Activated naive CD4-positive, alpha-beta T cell treated with anti-CD3 and anti-CD28 coated beads for 36 hours (primary cell): ENCODE measurements at regions not wholly inside any gene's neighbourhood (a gene's known extent, or its start where the extent isn't known, plus 50 kb on each side); places are given as distances from the start of the nearest gene placed in this dataset.
"Not testable (repeated sequence)": the region's sequence is repeated elsewhere in the genome, so short reads cannot be mapped to it uniquely, and the experiment has no call there.

Experiments used
- CTCF ChIA-PET: fragments of 350-600 bp; sonication (Branson Sonifier 250); formaldehyde crosslinking; loops from one replicate; lab custom pipeline; 2021; ENCODE audit warnings: antibody characterized with exemption; lab: Charles Lee
- DNase-seq: peaks from one replicate; pipeline ENCODE4 v3.0.0-alpha.2; 2020
- H3K27ac Mint-ChIP-seq: one replicate; pipeline ENCODE4 v1.8.0; 2021; ENCODE audit warnings: mild to moderate bottlenecking, mixed read lengths
- H3K27me3 Mint-ChIP-seq: one replicate; pipeline ENCODE4 v1.8.0; 2021; ENCODE audit warnings: low read depth, mixed read lengths
- H3K36me3 Mint-ChIP-seq: one replicate; pipeline ENCODE4 v1.8.0; 2021; ENCODE audit warnings: low read depth, mixed read lengths
- H3K4me1 Mint-ChIP-seq: one replicate; pipeline ENCODE4 v1.8.0; 2021; ENCODE audit warnings: low read depth, mixed read lengths
- H3K4me3 Mint-ChIP-seq: one replicate; pipeline ENCODE4 v1.8.0; 2021; ENCODE audit warnings: mild to moderate bottlenecking, moderate library complexity, mixed read lengths
- H3K9me3 Mint-ChIP-seq: one replicate; pipeline ENCODE4 v1.8.0; 2021; ENCODE audit warnings: mixed read lengths
- intact Hi-C: fragments of 100-400 bp; cut with micrococcal nuclease; formaldehyde crosslinking; loops from one replicate; pipeline ENCODE4 v1.15.1; 2023

- intact Hi-C loops: loop anchor here (5.0 kb wide), 1 partner anchor 49 kb away; no protein-coding TSS in a partner anchor
- no peaks in the 10 kb centered on the region for H3K4me1 Mint-ChIP-seq
- H3K27ac Mint-ChIP-seq: no peak overlapping the region
- CTCF ChIA-PET: interaction anchor here (1.2 to 5.8 kb wide), 5 partner anchors 12 to 230 kb away, joined by 4 to 33 read pairs (median 7); no protein-coding TSS in a partner anchor
- no peaks in the 10 kb centered on the region for H3K36me3 Mint-ChIP-seq
- no peak overlapping the region for H3K4me3 Mint-ChIP-seq
- no peak for DNase-seq
- H3K27me3 Mint-ChIP-seq: no peaks in the 10 kb centered on the region
- peaks cover 9% of the 10 kb centered on the region for H3K9me3 Mint-ChIP-seq
These were observed 50.1 kb upstream of the DKK3 start for GRCh38 chr11:12058425-12059115.

GRCh38 chr11:12059144-12059543 is 50.7 kb upstream of the DKK3 start:
- intact Hi-C loops: loop anchor here (5.0 kb wide), 1 partner anchor 48 kb away; no protein-coding TSS in a partner anchor
- CTCF ChIA-PET: interaction anchor here (1.2 to 5.8 kb wide), 5 partner anchors 13 to 230 kb away, joined by 4 to 33 read pairs (median 6); no protein-coding TSS in a partner anchor
- H3K4me3 Mint-ChIP-seq, H3K4me1 Mint-ChIP-seq, H3K27me3 Mint-ChIP-seq, DNase-seq, H3K27ac Mint-ChIP-seq, H3K9me3 Mint-ChIP-seq, H3K36me3 Mint-ChIP-seq: not testable (repeated sequence)

DNA sequence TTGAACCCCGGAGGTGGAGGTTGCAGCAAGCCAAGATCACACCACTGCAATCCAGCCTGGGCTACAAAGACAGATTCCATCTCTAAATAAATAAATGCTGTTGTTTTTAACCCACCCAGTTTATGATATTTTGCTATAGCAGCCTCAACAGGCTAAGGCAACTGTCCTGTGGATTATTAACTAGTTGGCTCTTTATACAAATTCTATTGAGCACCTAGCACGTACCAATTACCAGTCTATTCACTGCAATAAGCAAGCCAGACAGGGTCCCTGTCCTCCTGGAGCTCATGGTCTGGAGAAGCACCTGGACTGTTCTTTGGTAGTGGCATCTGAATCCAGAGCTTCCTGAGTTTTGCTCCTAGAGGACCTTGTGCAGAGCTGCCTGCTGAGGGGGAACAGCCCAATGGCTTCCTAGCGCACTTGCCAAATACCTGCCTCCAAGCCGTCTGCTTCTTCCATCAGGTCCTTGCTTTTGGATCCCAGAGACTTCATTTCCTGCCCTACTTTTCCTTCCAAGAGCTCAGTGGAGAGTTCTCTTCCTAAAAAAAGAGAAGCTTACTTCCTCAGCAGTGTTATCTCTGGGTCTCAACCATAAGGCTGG is 49.9 kb upstream of the MICAL2 start:
- intact Hi-C loops: no loop called here
- Mint-ChIP-seq H3K36me3 (no peaks in the 10 kb centered on the region), H3K9me3 (peaks cover 13% of the 10 kb centered on the region), H3K4me3 (no peak overlapping the region), H3K27ac (no peak overlapping the region), H3K27me3 (no peaks in the 10 kb centered on the region), H3K4me1 (no peaks in the 10 kb centered on the region)
- no peak for DNase-seq
- CTCF ChIA-PET: interaction anchor here (1.0 to 5.8 kb wide), 6 partner anchors 11 to 228 kb away, joined by 3 to 33 read pairs (median 5); no protein-coding TSS in a partner anchor
